Fibroblast of upper back skin (primary cell): ENCODE measurements at regions not wholly inside any gene's neighbourhood (a gene's known extent, or its start where the extent isn't known, plus 50 kb on each side); places are given as distances from the start of the nearest gene placed in this dataset.

Source experiments
- DNase-seq: peaks from one replicate; pipeline ENCODE4 v3.0.0-alpha.2; 2013

- peak; percentile 74 for DNase-seq
These were observed 136.8 kb upstream of the CCDC54 start for GRCh38 chr3:107240183-107241091.

DNA sequence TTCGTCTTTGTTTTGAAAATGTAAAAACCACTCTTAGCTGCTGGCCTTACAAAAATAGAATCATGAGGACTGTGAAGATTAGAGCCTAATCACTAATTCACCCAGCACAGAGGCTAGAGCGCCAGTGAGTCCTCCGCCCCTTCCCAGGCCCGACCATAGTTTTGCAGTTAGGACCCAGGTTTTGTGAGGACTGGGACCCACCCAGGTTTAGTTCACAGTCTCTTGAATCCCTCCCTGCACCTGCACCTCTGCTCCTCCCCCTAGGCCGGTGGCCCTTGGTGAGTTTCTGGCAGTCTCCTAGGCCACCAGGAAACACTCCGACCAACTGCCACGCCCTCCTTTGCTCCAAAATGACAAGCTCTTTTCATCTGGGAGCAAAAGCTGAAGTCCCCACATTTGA is 136.0 kb upstream of the CCDC54 start:
- no peak for DNase-seq

- DNase-seq: no peak
These were observed 134.7 kb upstream of the CCDC54 start for GRCh38 chr3:107242579-107242978.

GRCh38 chr3:107247116-107247515 is 130.1 kb upstream of the CCDC54 start:
- DNase-seq: no peak

GRCh38 chr3:107249132-107249531 is 128.1 kb upstream of the CCDC54 start:
- DNase-seq: no peak

DNA sequence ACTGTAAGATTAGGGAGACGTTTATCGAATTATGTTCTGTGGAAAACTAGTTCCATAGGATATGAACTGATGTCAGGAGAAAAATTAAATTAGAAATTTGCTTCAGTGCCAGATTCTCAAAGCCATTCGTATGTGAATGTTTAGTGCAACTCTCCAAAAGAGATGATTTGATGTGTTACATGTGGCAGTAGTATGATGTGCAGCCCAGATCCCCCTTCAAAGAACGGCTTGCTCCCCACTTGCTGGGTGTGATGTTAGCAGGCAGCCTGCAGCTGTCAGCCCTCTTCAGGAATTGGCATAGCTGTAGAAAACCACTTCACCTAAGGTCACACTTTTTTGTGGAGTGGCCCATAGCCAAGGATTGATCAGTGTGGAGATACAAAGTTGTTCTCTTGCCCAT is 127.0 kb upstream of the CCDC54 start:
- no peak for DNase-seq

- DNase-seq: no peak
These were observed 125.4 kb upstream of the CCDC54 start for GRCh38 chr3:107251819-107252218.

- DNase-seq: no peak
These were observed 120.3 kb upstream of the CCDC54 start for GRCh38 chr3:107256963-107257362.

- DNase-seq: no peak
These were observed 118.9 kb upstream of the CCDC54 start for GRCh38 chr3:107258300-107258699.

GRCh38 chr3:107260207-107260606 is 117.0 kb upstream of the CCDC54 start:
- DNase-seq: no peak

GRCh38 chr3:107263269-107264021 is 113.8 kb upstream of the CCDC54 start:
- no peak for DNase-seq

DNA sequence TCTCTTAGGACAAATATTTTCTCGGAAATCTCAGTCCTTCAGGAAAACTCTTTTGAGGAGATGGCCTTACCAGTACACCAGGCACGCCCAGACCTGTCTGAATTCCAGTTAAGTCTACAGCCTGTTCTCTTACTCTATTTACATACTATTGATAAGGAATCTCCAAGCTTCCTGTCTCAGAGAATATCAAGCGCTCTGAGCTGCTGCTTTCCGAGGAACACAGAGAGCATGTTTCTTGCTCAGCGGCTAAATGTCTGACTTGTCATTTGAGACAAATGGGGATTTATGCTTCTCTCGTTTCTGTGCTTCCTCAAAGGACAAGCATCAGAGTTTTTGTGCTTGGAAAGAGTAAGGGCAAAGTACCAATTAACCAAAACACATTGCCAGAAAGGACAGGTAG is 112.4 kb upstream of the CCDC54 start:
- no peak for DNase-seq

GRCh38 chr3:107265526-107265925 is 111.7 kb upstream of the CCDC54 start:
- DNase-seq: no peak

DNA sequence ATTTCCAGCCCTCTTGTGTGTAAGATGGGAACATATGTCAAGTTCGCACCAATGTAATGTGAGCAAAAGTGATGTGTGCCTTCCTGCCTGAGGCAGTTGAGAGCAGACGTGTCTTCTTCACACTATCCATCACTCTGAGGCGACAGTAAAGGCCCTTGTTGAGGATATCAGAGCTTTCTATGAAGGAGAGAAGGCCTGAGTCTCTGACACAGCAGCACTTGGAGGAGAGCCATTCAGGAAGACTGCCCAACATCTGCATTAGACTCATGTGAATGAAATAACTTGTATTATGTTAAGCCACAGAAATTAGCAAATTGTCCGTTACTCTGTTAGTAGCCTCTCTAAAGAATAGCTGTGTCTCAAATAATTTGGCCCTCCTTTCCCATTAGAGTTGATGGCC is 108.8 kb upstream of the CCDC54 start:
- DNase-seq: no peak

GRCh38 chr3:107269136-107269535 is 108.1 kb upstream of the CCDC54 start:
- DNase-seq: no peak

DNA sequence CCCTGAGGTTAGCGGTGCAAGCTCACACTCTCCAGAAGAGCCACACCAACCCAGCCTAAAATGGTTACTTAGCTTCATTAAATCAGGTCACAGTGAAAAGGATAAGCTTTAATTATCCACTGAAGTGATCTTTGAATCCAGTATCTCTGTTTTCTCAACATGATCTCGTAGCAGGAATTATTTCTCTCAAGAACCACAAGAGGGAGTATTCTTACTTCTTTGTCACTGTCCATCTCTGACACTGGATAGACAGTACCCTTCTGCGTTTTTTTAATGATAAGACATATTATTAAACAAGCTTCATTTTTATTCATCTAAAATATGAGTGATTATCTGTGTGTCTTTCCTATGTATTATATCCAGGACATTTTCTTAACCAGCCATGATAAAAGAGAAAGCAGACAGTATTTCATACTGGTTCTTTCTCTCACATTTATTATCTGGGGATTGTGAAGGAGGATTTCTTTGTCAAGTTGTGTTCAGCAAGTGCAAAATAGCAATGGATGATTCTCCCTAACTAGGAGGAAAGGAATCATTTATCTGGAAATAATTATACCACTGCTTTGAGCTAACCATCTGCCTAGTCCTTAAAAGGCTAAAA is 105.4 kb upstream of the CCDC54 start:
- peak; percentile 53 for DNase-seq

DNA sequence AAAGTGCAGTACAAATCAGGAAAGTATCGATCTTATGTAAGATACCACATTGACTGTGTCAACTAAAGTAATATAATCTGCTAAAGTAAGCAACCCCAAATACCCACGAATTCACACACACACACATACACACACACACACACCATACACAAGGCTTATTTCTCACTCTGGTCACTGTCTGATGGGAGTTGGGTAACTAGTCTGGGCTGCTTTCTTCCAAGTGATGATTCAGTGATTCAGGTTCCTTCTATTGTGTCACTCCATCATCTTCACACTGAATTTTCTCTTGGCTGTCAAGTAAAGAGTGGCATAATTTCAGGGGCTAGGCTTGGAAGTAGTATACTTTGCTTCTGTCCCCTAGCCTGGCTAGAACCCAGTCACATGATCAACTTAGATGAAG is 104.8 kb upstream of the CCDC54 start:
- DNase-seq: no peak

GRCh38 chr3:107272885-107273284 is 104.4 kb upstream of the CCDC54 start:
- no peak for DNase-seq

DNA sequence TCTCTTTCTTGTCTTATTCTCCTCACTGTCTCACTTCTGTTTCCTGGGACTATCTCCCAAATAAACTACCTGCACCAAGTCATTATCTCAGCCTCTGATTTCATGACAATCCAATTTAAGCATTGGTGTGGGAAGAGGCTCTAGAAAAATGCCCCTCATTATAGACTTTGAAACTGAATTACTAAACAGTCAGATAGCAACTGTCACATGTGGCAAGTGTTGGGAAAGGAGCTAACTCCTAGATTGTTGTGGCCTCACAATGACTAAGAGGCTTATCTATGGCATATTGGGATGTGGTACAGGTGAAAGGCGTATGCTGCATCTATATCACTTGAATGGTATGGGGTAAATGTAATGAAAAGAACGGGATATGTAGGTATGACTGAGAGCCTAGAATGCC is 103.5 kb upstream of the CCDC54 start:
- DNase-seq: no peak

DNA sequence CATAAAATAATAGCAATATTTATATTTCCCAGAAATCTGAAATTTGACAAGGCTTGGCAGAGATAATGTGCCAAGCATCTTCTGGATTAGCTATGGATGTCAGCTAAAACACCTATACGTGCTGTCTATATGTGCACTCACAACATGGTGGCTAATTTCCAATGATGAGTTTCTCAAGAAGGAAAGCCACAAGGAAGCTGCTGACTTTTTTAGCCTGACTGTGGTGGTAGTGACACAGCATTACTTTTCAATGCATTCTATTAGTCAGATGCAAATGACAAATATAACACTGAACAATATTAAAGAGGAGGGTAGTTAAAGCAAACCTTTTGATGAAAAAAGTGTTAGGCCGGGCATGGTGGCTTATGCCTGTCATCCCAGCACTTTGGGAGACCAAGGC is 101.7 kb upstream of the CCDC54 start:
- no peak for DNase-seq

GRCh38 chr3:107283948-107284347 is 93.3 kb upstream of the CCDC54 start:
- DNase-seq: peak; percentile 70

DNA sequence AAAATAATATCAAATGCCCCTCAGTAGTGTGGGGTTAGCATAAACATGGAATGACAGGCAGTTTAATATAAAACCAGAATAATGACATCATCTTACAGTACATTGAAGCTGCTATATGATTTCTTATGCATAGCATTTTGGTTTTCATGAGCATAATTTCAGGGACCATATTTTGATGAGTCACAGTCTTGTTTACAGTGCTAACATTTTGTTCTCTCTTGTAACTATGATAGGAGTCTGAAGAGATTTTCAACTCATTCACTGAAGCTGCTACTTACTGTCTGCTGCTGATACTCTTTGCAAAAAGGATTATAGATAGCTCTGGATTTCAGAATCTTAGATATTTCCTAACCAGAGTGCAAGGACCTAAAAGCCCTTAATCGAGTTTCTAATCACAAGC is 92.6 kb upstream of the CCDC54 start:
- DNase-seq: peak; percentile 10

DNA sequence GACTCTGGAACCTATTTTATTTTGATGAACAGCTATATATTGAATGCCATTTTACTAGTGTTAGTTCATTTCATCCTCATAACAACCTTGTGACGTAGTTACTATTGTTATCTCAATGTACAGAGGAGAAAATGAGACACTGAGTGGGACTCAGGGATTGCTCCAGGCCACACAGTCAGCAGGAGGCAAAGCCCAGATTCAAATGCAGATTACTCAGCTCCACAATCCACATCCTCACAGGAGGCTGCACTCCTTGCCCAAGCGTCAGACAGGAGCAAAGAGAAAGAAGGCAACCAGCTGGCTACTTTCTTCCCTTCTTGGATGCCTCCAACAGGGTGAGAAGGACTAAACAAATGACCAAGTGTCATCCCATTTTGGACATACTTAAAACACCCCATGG is 92.0 kb upstream of the CCDC54 start:
- no peak for DNase-seq

DNA sequence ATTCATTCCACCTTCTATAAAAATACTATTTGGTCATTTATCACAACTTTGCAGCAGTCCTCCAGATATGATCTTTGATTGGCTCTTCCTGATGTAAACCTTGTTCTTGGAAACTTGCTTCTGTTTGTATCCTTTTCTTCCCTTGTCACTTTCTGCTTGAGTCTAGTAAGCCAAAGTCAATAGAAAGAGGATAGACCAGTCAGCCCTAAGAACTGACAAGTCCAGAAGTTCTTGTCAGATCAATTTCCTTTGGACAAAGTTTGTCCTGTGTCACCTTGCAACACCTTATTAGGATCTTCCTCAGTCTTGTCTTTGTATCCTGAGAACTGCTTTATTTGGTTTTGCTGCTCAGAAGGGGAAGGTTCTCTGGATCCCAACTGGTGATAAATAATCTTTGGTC is 87.9 kb upstream of the CCDC54 start:
- DNase-seq: no peak
